HCT116 (cell line): ENCODE measurements at regions not wholly inside any gene's neighbourhood (a gene's known extent, or its start where the extent isn't known, plus 50 kb on each side); places are given as distances from the start of the nearest gene placed in this dataset.

ENCODE experiments used
- ATAC-seq: fragments of 200-7000 bp; cut with Tn5 transposase; 2 replicates; pipeline ENCODE4 v1.9.1; 2020; ENCODE audit warnings: mild to moderate bottlenecking, moderate library complexity
- BruUV-seq: library from RNA; stranded (reverse); fragments of 400-500 nt; replicated peaks from 2 replicates; lab custom pipeline; 2021; lab: Mats Ljungman, UMichigan
- CTCF ChIA-PET: fragments of 300-600 bp; sonication (Branson Sonifier 250); formaldehyde crosslinking; loops from one replicate; lab custom pipeline; 2021; ENCODE audit warnings: antibody characterized with exemption; lab: Charles Lee
- POLR2A ChIA-PET: fragments of 300-600, 350-600 bp; sonication (Branson Sonifier 250); formaldehyde crosslinking; loops from one replicate; lab custom pipeline; 2021; ENCODE audit warnings: antibody characterized with exemption; lab: Charles Lee
- RAD21 ChIA-PET, 2 experiments: fragments of 300-600 bp; sonication (Branson Sonifier 250); formaldehyde crosslinking; loops; one replicate each; lab custom pipeline; 2023; ENCODE audit warnings: low total read pairs in 2 of 2; ENCODE audit not compliant: uncharacterized antibody in 2 of 2, unreplicated experiment in 2 of 2, low non-redundant PET in 1 of 2; lab: Charles Lee
- DNase-seq: peaks from one replicate; pipeline ENCODE4 v3.0.0-alpha.2; 2010; ENCODE audit warnings: low read depth, low spot score
- H2AFZ ChIP-seq: fragments of 200-600 bp; shearing (Covaris generic), sonication (generic); 2 replicates; pipeline ENCODE4 v1.6.1; 2017; ENCODE audit warnings: low read depth, mixed run types, mixed read lengths, antibody characterized with exemption, low read length; ENCODE audit not compliant: poor library complexity, severe bottlenecking
- H3K27ac ChIP-seq: 2 replicates; pipeline ENCODE4 v1.5.1; 2012; ENCODE audit warnings: low read depth, low read length
- H3K27me3 ChIP-seq: fragments of 200-600 bp; sonication (generic); 2 replicates; pipeline ENCODE4 v1.6.1; 2016; ENCODE audit warnings: mixed run types, low read length, mixed read lengths; ENCODE audit not compliant: insufficient read depth
- H3K36me3 ChIP-seq, 2 experiments: fragments of 200-500 bp in 1 of 2; fragments of 200-600 bp in 1 of 2; sonication (Bioruptor generic) in 1 of 2; sonication (generic) in 1 of 2; 2 replicates each; pipeline versions ENCODE4 v1.5.1 to v1.6.1; 2014 to 2016; ENCODE audit warnings: low read length in 2 of 2, inconsistent platforms in 1 of 2, mixed read lengths in 1 of 2, mixed run types in 1 of 2; ENCODE audit not compliant: insufficient read depth in 2 of 2, control insufficient read depth in 1 of 2
- H3K4me1 ChIP-seq, 2 experiments: fragments of 200-600 bp in 1 of 2; sonication (generic) in 1 of 2; 2 replicates each; pipeline versions ENCODE4 v1.5.1 to v1.6.1; 2012 to 2017; ENCODE audit warnings: low read length in 2 of 2, inconsistent platforms in 1 of 2, mild to moderate bottlenecking in 1 of 2, mixed read lengths in 1 of 2, mixed run types in 1 of 2, moderate library complexity in 1 of 2; ENCODE audit not compliant: insufficient read depth in 2 of 2, control insufficient read depth in 1 of 2
- H3K4me2 ChIP-seq: fragments of 200-600 bp; sonication (generic); 2 replicates; pipeline ENCODE4 v1.6.1; 2017; ENCODE audit warnings: mixed run types, low read length, mixed read lengths
- H3K4me3 ChIP-seq, 2 experiments: fragments of 200-600 bp in 1 of 2; sonication (generic) in 1 of 2; replicated peaks in 1 of 2; 2 replicates each; pipeline ENCODE4 v1.5.1; 2011 to 2016; ENCODE audit warnings: low read length in 2 of 2, control low read depth in 1 of 2, low read depth in 1 of 2, mild to moderate bottlenecking in 1 of 2, mixed read lengths in 1 of 2, mixed run types in 1 of 2
- H3K79me2 ChIP-seq: fragments of 200-600 bp; sonication (generic); 2 replicates; pipeline ENCODE4 v1.6.1; 2017; ENCODE audit warnings: mild to moderate bottlenecking, mixed run types, low read length, moderate library complexity, mixed read lengths; ENCODE audit not compliant: insufficient read depth
- H3K9ac ChIP-seq: fragments of 200-600 bp; sonication (generic); 2 replicates; pipeline ENCODE4 v1.6.1; 2016; ENCODE audit warnings: low read length, mixed read lengths
- H3K9me2 ChIP-seq: fragments of 200-600 bp; sonication (generic), shearing (Covaris generic); 2 replicates; pipeline ENCODE4 v1.6.1; 2017; ENCODE audit warnings: mixed run types, mild to moderate bottlenecking, moderate library complexity; ENCODE audit not compliant: insufficient read depth
- H3K9me3 ChIP-seq, 2 experiments: fragments of 200-500 bp in 1 of 2; fragments of 200-600 bp in 1 of 2; sonication (Bioruptor generic) in 1 of 2; sonication (generic) in 1 of 2; 2 replicates each; pipeline ENCODE4 v1.6.1; 2014 to 2017; ENCODE audit warnings: low read length in 2 of 2, mixed read lengths in 2 of 2, inconsistent platforms in 1 of 2, low read depth in 1 of 2, mild to moderate bottlenecking in 1 of 2, mixed run types in 1 of 2, moderate library complexity in 1 of 2; ENCODE audit not compliant: control insufficient read depth in 1 of 2, insufficient read depth in 1 of 2
- H4K20me1 ChIP-seq: fragments of 200-600 bp; sonication (generic), shearing (Covaris generic); 2 replicates; pipeline ENCODE4 v1.6.1; 2017; ENCODE audit warnings: mixed run types, mild to moderate bottlenecking, moderate library complexity; ENCODE audit not compliant: insufficient read depth
- CBX3 ChIP-seq: IDR thresholded peaks from 2 replicates; pipeline ENCODE4 v1.6.1; 2012; ENCODE audit warnings: low read depth
- CTCF ChIP-seq, 3 experiments: fragments of 200-600 bp in 1 of 3; sonication (generic) in 1 of 3; IDR thresholded peaks in 2 of 3; conservative IDR thresholded peaks in 1 of 3; 2 replicates each; pipeline ENCODE4 v1.5.1; 2012 to 2017; ENCODE audit warnings: low read depth in 2 of 3, low read length in 2 of 3, antibody characterized with exemption in 1 of 3, borderline replicate concordance in 1 of 3, control low read depth in 1 of 3, mild to moderate bottlenecking in 1 of 3, mixed read lengths in 1 of 3, mixed run types in 1 of 3, moderate library complexity in 1 of 3; ENCODE audit not compliant: insufficient read depth in 1 of 3
- JUND ChIP-seq: IDR thresholded peaks from 2 replicates; pipeline ENCODE4 v1.6.1; 2012
- TCF7L2 ChIP-seq: IDR thresholded peaks from 2 replicates; pipeline ENCODE4 v1.7.0; 2011; ENCODE audit warnings: borderline replicate concordance, inconsistent platforms; ENCODE audit not compliant: insufficient read depth, insufficient read length; ENCODE audit errors: extremely low read depth
- YY1 ChIP-seq: IDR thresholded peaks from 2 replicates; pipeline ENCODE4 v1.6.1; 2011; ENCODE audit warnings: low read length, low read depth, moderate library complexity, mild to moderate bottlenecking; ENCODE audit not compliant: insufficient replicate concordance; ENCODE audit errors: extremely low read depth
- ZBTB33 ChIP-seq: IDR thresholded peaks from 2 replicates; pipeline ENCODE4 v1.6.1; 2011; ENCODE audit warnings: mild to moderate bottlenecking, low read length, moderate library complexity; ENCODE audit not compliant: insufficient replicate concordance; ENCODE audit errors: extremely low read depth
- ZNF274 ChIP-seq: fragments of 200-500 bp; sonication (Bioruptor generic); IDR thresholded peaks from 2 replicates; pipeline ENCODE4 v1.6.1; 2014; ENCODE audit warnings: mild to moderate bottlenecking, low read depth, low read length, inconsistent platforms
- intact Hi-C: fragments of 100-400 bp; cut with micrococcal nuclease; formaldehyde crosslinking; loops from 2 replicates; pipeline ENCODE4 v1.10.0; 2022
- TF ChIP-seq, protein P1 (sequence below): IDR thresholded peaks from 2 replicates; pipeline ENCODE4 v1.6.1; 2012

DNA sequence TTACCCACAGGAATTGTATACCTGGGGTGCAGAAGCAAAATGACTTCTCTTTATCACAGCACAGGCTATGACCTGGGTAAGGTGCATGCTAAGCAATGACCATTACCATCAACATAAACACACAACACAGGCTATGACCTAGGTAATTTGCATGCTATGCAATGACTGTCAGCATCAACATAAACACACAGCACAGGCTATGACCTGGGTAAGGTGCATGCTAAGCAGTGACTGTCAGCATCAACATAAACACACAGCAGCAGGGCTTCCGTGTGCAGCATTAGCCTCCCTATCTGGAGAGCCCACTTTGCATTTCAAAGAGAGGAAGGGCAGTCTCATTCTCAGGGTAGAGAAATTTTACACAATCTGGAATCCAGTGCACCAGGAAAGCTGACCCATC lies 583.0 kb downstream of the TMEM121 start:
- ATAC-seq = no peak
- CTCF ChIA-PET = no interaction called here
- intact Hi-C loops = no loop called here

More for the DNA sequence above, 583.0 kb downstream of the TMEM121 start:
- H2AFZ ChIP-seq = no peak overlapping the region
- RAD21 ChIA-PET = no interaction called here
- no peaks in the 10 kb centered on the region for H3K9me3 ChIP-seq
- no TSS peak for BruUV-seq
- no peak for TF ChIP-seq YY1
- TF ChIP-seq ZBTB33 = no peak
- TF ChIP-seq TCF7L2 = no peak
- TF ChIP-seq, protein P1, sequence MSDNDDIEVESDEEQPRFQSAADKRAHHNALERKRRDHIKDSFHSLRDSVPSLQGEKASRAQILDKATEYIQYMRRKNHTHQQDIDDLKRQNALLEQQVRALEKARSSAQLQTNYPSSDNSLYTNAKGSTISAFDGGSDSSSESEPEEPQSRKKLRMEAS = no peak
- TF ChIP-seq CBX3 = no peak
- no peak for TF ChIP-seq CTCF (IDR thresholded peaks at IDR 0.05 in 2 of 3, conservative IDR thresholded peaks at IDR 0.05 in 1 of 3; ENCODE audit: borderline replicate concordance in 1 of 3, insufficient read depth in 1 of 3, low read depth in 2 of 3, low read length in 2 of 3)
- no peak for TF ChIP-seq ZNF274
- TF ChIP-seq JUND = no peak
- no peak overlapping the region for H3K4me2 ChIP-seq
- H3K9me2 ChIP-seq = no peaks in the 10 kb centered on the region
- no peaks in the 10 kb centered on the region for H3K27me3 ChIP-seq
- no peak overlapping the region for H3K4me3 ChIP-seq
- no peak overlapping the region for H3K9ac ChIP-seq
- H3K27ac ChIP-seq = no peak overlapping the region
- no peaks in the 10 kb centered on the region for H3K4me1 ChIP-seq
- no peaks in the 10 kb centered on the region for H4K20me1 ChIP-seq
- H3K36me3 ChIP-seq = no peaks in the 10 kb centered on the region
- DNase-seq = no peak
- POLR2A ChIA-PET = no interaction called here
- no peaks in the 10 kb centered on the region for H3K79me2 ChIP-seq
